Calu3 (cell line): ENCODE measurements at regions not wholly inside any gene's neighbourhood (a gene's known extent, or its start where the extent isn't known, plus 50 kb on each side); places are given as distances from the start of the nearest gene placed in this dataset.

Experiments used
- BruUV-seq: library from RNA; stranded (reverse); fragments of 400-500 nt; replicated peaks from 2 replicates; lab custom pipeline; 2021; lab: Mats Ljungman, UMichigan
- CTCF ChIA-PET: fragments of 300-600 bp; sonication (Branson Sonifier 250); formaldehyde crosslinking; loops from one replicate; lab custom pipeline; 2022; ENCODE audit warnings: antibody characterized with exemption; lab: Charles Lee
- DNase-seq: peaks from one replicate; pipeline ENCODE4 v3.0.0; 2022
- H3K27ac Mint-ChIP-seq: one replicate; pipeline ENCODE4 v1.8.0; 2022; ENCODE audit warnings: mixed read lengths; ENCODE audit not compliant: unreplicated experiment
- H3K27me3 Mint-ChIP-seq: one replicate; pipeline ENCODE4 v1.8.0; 2022; ENCODE audit warnings: mixed read lengths; ENCODE audit not compliant: unreplicated experiment
- H3K36me3 Mint-ChIP-seq: one replicate; pipeline ENCODE4 v1.8.0; 2022; ENCODE audit warnings: mild to moderate bottlenecking, moderate library complexity, mixed read lengths; ENCODE audit not compliant: insufficient read depth, unreplicated experiment
- H3K4me1 Mint-ChIP-seq: one replicate; pipeline ENCODE4 v1.8.0; 2022; ENCODE audit warnings: mild to moderate bottlenecking, low read depth, mixed read lengths; ENCODE audit not compliant: unreplicated experiment
- H3K4me3 Mint-ChIP-seq: one replicate; pipeline ENCODE4 v1.8.0; 2022; ENCODE audit warnings: mild to moderate bottlenecking, low read depth, moderate library complexity, mixed read lengths; ENCODE audit not compliant: unreplicated experiment
- H3K9me3 Mint-ChIP-seq: one replicate; pipeline ENCODE4 v1.8.0; 2022; ENCODE audit warnings: low read depth, mixed read lengths; ENCODE audit not compliant: unreplicated experiment
- CTCF ChIP-seq: fragments of 200-600 bp; IDR thresholded peaks from one replicate; pipeline ENCODE4 v1.8.0; 2022; ENCODE audit warnings: antibody characterized with exemption; ENCODE audit not compliant: unreplicated experiment
- intact Hi-C: fragments of 100-400 bp; cut with micrococcal nuclease; formaldehyde crosslinking; loops from one replicate; pipeline ENCODE4 v1.10.0; 2022; ENCODE audit not compliant: unreplicated experiment

DNA sequence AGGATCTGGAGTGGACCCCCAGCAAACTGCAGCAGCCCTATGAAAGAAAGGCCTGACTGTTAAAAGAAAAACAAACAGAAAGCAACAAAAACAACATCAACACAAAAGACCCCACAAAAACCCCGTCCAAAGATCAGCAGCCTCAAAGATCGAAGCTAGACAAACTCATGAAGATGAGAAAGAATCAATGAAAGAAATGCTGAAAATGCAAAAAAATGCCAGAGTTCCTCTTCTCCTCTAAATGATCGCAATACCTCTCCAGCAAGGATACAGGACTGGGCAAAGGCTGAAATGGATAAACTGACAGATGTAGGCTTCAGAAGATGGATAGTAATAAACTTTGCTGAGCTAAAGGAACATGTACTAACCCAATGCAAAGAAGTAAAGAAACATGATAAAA lies 526.3 kb upstream of the DAB2 start:
- Mint-ChIP-seq H3K4me3 (no peak overlapping the region), H3K27me3 (no peaks in the 10 kb centered on the region), H3K9me3 (peaks cover 5% of the 10 kb centered on the region), H3K4me1 (peaks cover 7% of the 10 kb centered on the region), H3K36me3 (no peaks in the 10 kb centered on the region), H3K27ac (no peak overlapping the region)
- BruUV-seq = no TSS peak
- TF ChIP-seq CTCF = no peak
- CTCF ChIA-PET = no interaction called here
- intact Hi-C loops = no loop called here
- no peak for DNase-seq

DNA sequence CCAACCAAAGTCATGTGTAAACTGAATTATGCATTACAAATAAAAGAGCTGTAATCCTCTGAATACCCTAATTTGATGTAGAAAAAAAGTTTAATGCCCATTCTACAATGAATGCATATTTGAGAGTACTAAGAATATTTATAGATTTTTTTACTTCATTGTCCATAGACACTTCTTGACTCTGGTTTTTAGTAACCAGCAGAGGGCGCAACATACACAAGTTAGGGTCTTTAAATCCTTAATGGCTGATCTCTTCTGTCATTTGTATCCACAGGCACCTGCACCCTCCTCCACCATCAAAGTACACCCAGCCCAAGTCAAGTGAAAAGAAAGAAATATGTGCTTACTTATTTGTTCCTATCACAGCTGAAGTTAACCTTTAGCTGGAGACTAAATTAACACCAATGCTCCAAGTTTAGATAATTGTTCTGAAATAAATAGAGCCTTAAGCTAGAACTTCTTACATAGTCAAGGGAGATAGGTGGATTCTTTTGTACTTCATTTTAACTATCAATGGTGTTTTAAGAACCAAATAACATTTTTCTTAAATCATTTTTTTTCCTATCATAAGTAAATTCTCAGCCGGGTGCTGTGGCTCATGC lies 524.2 kb upstream of the DAB2 start:
- H3K27me3 Mint-ChIP-seq = no peaks in the 10 kb centered on the region
- BruUV-seq = no TSS peak
- CTCF ChIA-PET = no interaction called here
- peaks cover 7% of the 10 kb centered on the region for H3K4me1 Mint-ChIP-seq
- H3K36me3 Mint-ChIP-seq = no peaks in the 10 kb centered on the region
- intact Hi-C loops = loop anchor here (1.0 to 10.0 kb wide), 6 partner anchors 234 to 786 kb away; no protein-coding TSS in a partner anchor
- TF ChIP-seq CTCF = peak; percentile 72
- no peak overlapping the region for H3K27ac Mint-ChIP-seq
- H3K4me3 Mint-ChIP-seq = no peak overlapping the region
- DNase-seq = peak; percentile 64
- peaks cover 5% of the 10 kb centered on the region for H3K9me3 Mint-ChIP-seq

DNA sequence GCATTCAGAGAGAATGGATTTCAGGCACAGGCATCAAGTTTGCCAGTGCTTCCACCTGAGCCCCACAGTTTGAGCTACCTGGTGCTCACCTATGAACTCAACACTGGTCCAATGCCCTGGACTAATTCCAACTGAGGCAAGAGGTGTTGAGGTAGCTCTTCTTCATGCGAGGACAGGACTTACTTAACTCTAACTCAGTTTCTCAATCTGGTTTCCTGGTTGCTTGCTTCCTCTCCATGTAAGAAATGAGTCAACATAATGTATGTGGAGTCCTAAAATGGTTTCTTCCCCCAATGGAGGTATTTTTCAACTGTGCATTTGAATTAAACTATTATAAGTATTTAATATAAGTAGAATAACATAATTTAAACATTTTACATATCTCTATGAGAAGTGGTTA lies 523.6 kb upstream of the DAB2 start:
- H3K4me3 Mint-ChIP-seq = no peak overlapping the region
- intact Hi-C loops = loop anchor here (2.0 to 10.0 kb wide), 5 partner anchors 234 to 786 kb away; no protein-coding TSS in a partner anchor
- BruUV-seq = no TSS peak
- no peak for TF ChIP-seq CTCF
- DNase-seq = no peak
- no peak overlapping the region for H3K27ac Mint-ChIP-seq
- H3K27me3 Mint-ChIP-seq = no peaks in the 10 kb centered on the region
- CTCF ChIA-PET = no interaction called here
- peaks cover 7% of the 10 kb centered on the region for H3K4me1 Mint-ChIP-seq
- peaks cover 5% of the 10 kb centered on the region for H3K9me3 Mint-ChIP-seq
- no peaks in the 10 kb centered on the region for H3K36me3 Mint-ChIP-seq

DNA sequence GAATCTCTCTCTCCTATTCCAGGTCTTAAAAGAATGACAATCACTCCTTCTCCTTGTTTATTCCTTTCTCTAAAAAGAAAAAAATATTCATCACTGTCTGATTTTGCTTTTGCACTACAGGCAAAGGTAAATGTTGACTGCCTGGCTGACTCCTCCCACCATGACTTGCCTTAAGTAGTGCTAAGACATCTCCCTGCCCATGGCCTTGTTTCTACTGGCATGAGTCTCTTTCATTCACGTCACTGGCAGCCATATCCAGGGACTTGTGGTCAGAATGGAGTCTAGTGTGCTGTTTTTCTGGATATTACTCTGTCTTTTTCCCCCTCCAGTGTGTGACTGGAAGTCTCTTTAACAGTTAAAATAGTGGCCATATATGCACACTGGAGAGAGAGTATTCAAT lies 522.9 kb upstream of the DAB2 start:
- CTCF ChIA-PET = no interaction called here
- Mint-ChIP-seq H3K27me3 (no peaks in the 10 kb centered on the region), H3K36me3 (no peaks in the 10 kb centered on the region), H3K4me1 (peaks cover 7% of the 10 kb centered on the region), H3K9me3 (peaks cover 5% of the 10 kb centered on the region), H3K27ac (no peak overlapping the region), H3K4me3 (no peak overlapping the region)
- no peak for TF ChIP-seq CTCF
- intact Hi-C loops = loop anchor here (2.0 to 10.0 kb wide), 5 partner anchors 233 to 787 kb away; no protein-coding TSS in a partner anchor
- BruUV-seq = no TSS peak
- peak; percentile 5 for DNase-seq
